GM19025 (cell line): ENCODE measurements at regions not wholly inside any gene's neighbourhood (a gene's known extent, or its start where the extent isn't known, plus 50 kb on each side); places are given as distances from the start of the nearest gene placed in this dataset.
"Not testable (repeated sequence)": the region's sequence is repeated elsewhere in the genome, so short reads cannot be mapped to it uniquely, and the experiment has no call there.

ENCODE experiments used
- ATAC-seq: cut with Tn5 transposase; IDR thresholded peaks from one replicate; pipeline ENCODE4 v1.9.1; 2021; ENCODE audit warnings: mild to moderate bottlenecking, low read depth, moderate library complexity; ENCODE audit not compliant: unreplicated experiment

GRCh38 chr7:51995596-51996179, 679.1 kb upstream of the COBL start:
- ATAC-seq: no peak

- no peak for ATAC-seq
Observed at GRCh38 chr7:51982653-51983052, 666.0 kb upstream of the COBL start.

GRCh38 chr7:51980812-51981211, 664.2 kb upstream of the COBL start:
- ATAC-seq: no peak

- no peak for ATAC-seq
Observed at GRCh38 chr7:51980313-51980712, 663.7 kb upstream of the COBL start.

GRCh38 chr7:51977913-51978312, 661.3 kb upstream of the COBL start:
- ATAC-seq: no peak

GRCh38 chr7:51973939-51974338, 657.3 kb upstream of the COBL start:
- ATAC-seq: no peak

- ATAC-seq: no peak
Observed at GRCh38 chr7:51973071-51973470, 656.5 kb upstream of the COBL start.

GRCh38 chr7:51970961-51971665, 654.5 kb upstream of the COBL start:
- ATAC-seq: no peak

GRCh38 chr7:51968461-51968860, 651.9 kb upstream of the COBL start:
- no peak for ATAC-seq

GRCh38 chr7:51965454-51965853, 648.8 kb upstream of the COBL start:
- no peak for ATAC-seq

- no peak for ATAC-seq
Observed at GRCh38 chr7:51961804-51962203, 645.2 kb upstream of the COBL start.

- no peak for ATAC-seq
Observed at GRCh38 chr7:51950813-51951212, 634.2 kb upstream of the COBL start.

GRCh38 chr7:51949726-51950644, 633.4 kb upstream of the COBL start:
- no peak for ATAC-seq

- ATAC-seq: no peak
Observed at GRCh38 chr7:51930834-51931233, 614.2 kb upstream of the COBL start.

GRCh38 chr7:51929818-51930217, 613.2 kb upstream of the COBL start:
- no peak for ATAC-seq

GRCh38 chr7:51927738-51928137, 611.1 kb upstream of the COBL start:
- no peak for ATAC-seq

- no peak for ATAC-seq
Observed at GRCh38 chr7:51918581-51918980, 602.0 kb upstream of the COBL start.

- ATAC-seq: no peak
Observed at GRCh38 chr7:51901489-51901840, 584.9 kb upstream of the COBL start.

GRCh38 chr7:51900755-51901488, 584.3 kb upstream of the COBL start:
- ATAC-seq: not testable (repeated sequence)

- ATAC-seq: no peak
Observed at GRCh38 chr7:51899611-51900010, 583.0 kb upstream of the COBL start.

- no peak for ATAC-seq
Observed at GRCh38 chr7:51882412-51882811, 565.8 kb upstream of the COBL start.
